HepG2 (cell line): ENCODE measurements at regions not wholly inside any gene's neighbourhood (a gene's known extent, or its start where the extent isn't known, plus 50 kb on each side); places are given as distances from the start of the nearest gene placed in this dataset.

ENCODE experiments used
- ATAC-seq: fragments of 200-7000 bp; cut with Tn5 transposase; 3 replicates; pipeline ENCODE4 v1.9.1; 2020; ENCODE audit warnings: mild to moderate bottlenecking, moderate library complexity
- BruUV-seq: library from RNA; stranded (reverse); fragments of 400-500 nt; replicated peaks from 2 replicates; lab custom pipeline; 2021; lab: Mats Ljungman, UMichigan
- CTCF ChIA-PET: fragments of 300-600 bp; formaldehyde crosslinking; extraction: SDS; loops from one replicate; lab custom pipeline; 2021; ENCODE audit warnings: low total read pairs, inconsistent platforms, low intra/inter-chr PET ratio; lab: Yijun Ruan, JAX
- POLR2A ChIA-PET: fragments of 350-600 bp; sonication (Branson Sonifier 250); formaldehyde crosslinking; loops from one replicate; lab custom pipeline; 2020; ENCODE audit warnings: antibody characterized with exemption, inconsistent platforms; lab: Yijun Ruan, JAX
- DNase-seq: peaks from one replicate; pipeline ENCODE4 v3.0.0-alpha.2; 2015; ENCODE audit warnings: low spot score
- FAIRE-seq: peaks from 3 replicates; lab custom pipeline; 2011; peaks lifted over from hg19 to GRCh38; lab: Jason Lieb, UNC
- H2AFZ ChIP-seq: one replicate; pipeline ENCODE4 v1.6.1; 2011; ENCODE audit warnings: low read length, inconsistent platforms
- H3K27ac ChIP-seq: fragments of 300-600 bp; 3 replicates; pipeline ENCODE4 v1.8.0; 2011; ENCODE audit warnings: mixed run types, mild to moderate bottlenecking, mixed read lengths, low read length, inconsistent platforms; ENCODE audit not compliant: insufficient read depth; ENCODE audit errors: extremely low read length
- H3K27me3 ChIP-seq, 2 experiments: fragments of 200-600 bp in 1 of 2; 2 replicates in 1 of 2; 3 replicates in 1 of 2; pipeline versions ENCODE4 v1.6.0 to v1.8.0; 2011; ENCODE audit warnings: low read length in 2 of 2, mild to moderate bottlenecking in 2 of 2, moderate library complexity in 2 of 2, inconsistent platforms in 1 of 2; ENCODE audit not compliant: insufficient read depth in 2 of 2, control insufficient read depth in 1 of 2
- H3K36me3 ChIP-seq, 2 experiments: fragments of 200-600 bp in 1 of 2; replicated peaks in 1 of 2; 2 replicates in 1 of 2; 3 replicates in 1 of 2; pipeline versions ENCODE4 v1.5.1 to v1.8.0; 2011; ENCODE audit warnings: low read length in 2 of 2, inconsistent platforms in 1 of 2; ENCODE audit not compliant: insufficient read depth in 2 of 2, control insufficient read depth in 1 of 2
- H3K4me1 ChIP-seq: 2 replicates; pipeline ENCODE4 v1.5.1; 2012; ENCODE audit warnings: low read length, inconsistent platforms; ENCODE audit not compliant: insufficient read depth
- H3K4me2 ChIP-seq: 2 replicates; pipeline ENCODE4 v1.6.0; 2011; ENCODE audit warnings: low read depth, low read length, inconsistent platforms
- H3K4me3 ChIP-seq, 3 experiments: fragments of 200-600 bp in 1 of 3; sonication (generic), shearing (Covaris generic) in 1 of 3; replicated peaks in 1 of 3; 2 replicates each; pipeline ENCODE4 v1.5.1; 2011 to 2016; ENCODE audit warnings: low read length in 3 of 3, inconsistent platforms in 2 of 3, low read depth in 2 of 3, mild to moderate bottlenecking in 2 of 3, control low read depth in 1 of 3, mixed read lengths in 1 of 3; ENCODE audit not compliant: insufficient read depth in 1 of 3
- H3K79me2 ChIP-seq: one replicate; pipeline ENCODE4 v1.6.1; 2011; ENCODE audit warnings: low read length, inconsistent platforms; ENCODE audit not compliant: insufficient read depth
- H3K9ac ChIP-seq: 2 replicates; pipeline ENCODE4 v1.6.0; 2011; ENCODE audit warnings: mild to moderate bottlenecking, low read depth, low read length, inconsistent platforms; ENCODE audit not compliant: insufficient read depth
- H3K9me3 ChIP-seq: 2 replicates; pipeline ENCODE4 v1.5.1; 2012; ENCODE audit warnings: mild to moderate bottlenecking, low read length
- H4K20me1 ChIP-seq: 2 replicates; pipeline ENCODE4 v1.6.0; 2011; ENCODE audit warnings: inconsistent platforms, mild to moderate bottlenecking, low read length, moderate library complexity; ENCODE audit not compliant: insufficient read depth
- ATF3 ChIP-seq: sonication (generic); formaldehyde crosslinking; IDR thresholded peaks from 2 replicates; pipeline ENCODE4 v1.4.0; 2020; ENCODE audit warnings: missing genetic modification reagents
- ATM ChIP-seq: fragments of 450-650 bp; IDR thresholded peaks from 2 replicates; pipeline ENCODE4 v1.7.1; 2017; ENCODE audit warnings: mild to moderate bottlenecking, borderline replicate concordance
- CCAR2 ChIP-seq: fragments of 200-400 bp; formaldehyde crosslinking; optimal IDR thresholded peaks from 2 replicates; pipeline ENCODE3; 2018; ENCODE audit warnings: low read depth, mild to moderate bottlenecking, low read length, moderate library complexity
- FOXK2 ChIP-seq: fragments of 450-650 bp; IDR thresholded peaks from 2 replicates; pipeline ENCODE4 v1.6.1; 2016
- HNRNPK ChIP-seq: fragments of 200-400 bp; formaldehyde crosslinking; IDR thresholded peaks from 2 replicates; pipeline ENCODE4 v1.6.1; 2018; ENCODE audit warnings: low read length, low read depth, moderate library complexity, mild to moderate bottlenecking; ENCODE audit not compliant: poor library complexity, severe bottlenecking
- NBN ChIP-seq: fragments of 450-650 bp; conservative IDR thresholded peaks from 2 replicates; pipeline ENCODE4 v1.6.1; 2017
- NPAS2 ChIP-seq: sonication (generic); formaldehyde crosslinking; IDR thresholded peaks from 2 replicates; pipeline ENCODE4 v1.8.0; 2022; ENCODE audit warnings: mild to moderate bottlenecking, missing genetic modification reagents, borderline replicate concordance
- PAF1 ChIP-seq: IDR thresholded peaks from 2 replicates; pipeline ENCODE4 v1.6.1; 2016; ENCODE audit warnings: missing genetic modification reagents, missing compliant biosample characterization
- PLRG1 ChIP-seq: fragments of 450-650 bp; conservative IDR thresholded peaks from 2 replicates; pipeline ENCODE4 v1.6.1; 2016
- PRPF4 ChIP-seq: fragments of 200-400 bp; formaldehyde crosslinking; IDR thresholded peaks from 2 replicates; pipeline ENCODE4 v1.6.1; 2016; ENCODE audit warnings: low read length, low read depth; ENCODE audit not compliant: poor library complexity, severe bottlenecking
- ZBTB1 ChIP-seq: sonication (generic); formaldehyde crosslinking; IDR thresholded peaks from 2 replicates; pipeline ENCODE4 v1.4.0; 2020; ENCODE audit warnings: missing genetic modification reagents, borderline replicate concordance
- ZNF207 ChIP-seq: fragments of 450-650 bp; IDR thresholded peaks from 2 replicates; pipeline ENCODE4 v1.6.1; 2016; ENCODE audit warnings: antibody characterized with exemption, borderline replicate concordance
- ZNF501 ChIP-seq: sonication (generic); formaldehyde crosslinking; IDR thresholded peaks from 2 replicates; pipeline ENCODE4 v1.5.1; 2020; ENCODE audit warnings: mild to moderate bottlenecking, moderate library complexity, missing genetic modification reagents
- ZNF615 ChIP-seq: sonication (generic); formaldehyde crosslinking; IDR thresholded peaks from 2 replicates; pipeline ENCODE4 v1.5.0; 2020; ENCODE audit warnings: mild to moderate bottlenecking, missing genetic modification reagents, borderline replicate concordance
- ZNF660 ChIP-seq: sonication (generic); formaldehyde crosslinking; IDR thresholded peaks from 2 replicates; pipeline ENCODE4 v1.5.1; 2020; ENCODE audit warnings: mild to moderate bottlenecking, low read depth, missing genetic modification reagents, borderline replicate concordance
- ZNF724P ChIP-seq: sonication (generic); formaldehyde crosslinking; IDR thresholded peaks from 2 replicates; pipeline ENCODE4 v1.8.0; 2022; ENCODE audit warnings: missing genetic modification reagents, borderline replicate concordance
- WGBS: methylation state at CpG from one replicate; pipeline ENCODE4 v1.1.6; 2017; ENCODE audit warnings: low lambda C conversion rate; 5-methylcytosine and 5-hydroxymethylcytosine counted together
- in situ Hi-C: cut with HindIII; loops from 2 replicates; pipeline ENCODE4 v1.10.0; 2017; ENCODE audit warnings: low pct_unique_long_range_greater_than_20kb; ENCODE audit not compliant: extremely low pct_ligation_motif_present
- intact Hi-C: fragments of 100-400 bp; cut with micrococcal nuclease; formaldehyde crosslinking; loops from one replicate; pipeline ENCODE4 v1.10.0; 2022; ENCODE audit not compliant: unreplicated experiment
- TF ChIP-seq, protein P1 (sequence below): IDR thresholded peaks from 2 replicates; pipeline ENCODE4 v1.6.1; 2016; ENCODE audit warnings: missing biosample characterization, missing genetic modification reagents, low read depth
- TF ChIP-seq, protein P2 (sequence below): sonication (generic); formaldehyde crosslinking; IDR thresholded peaks from 2 replicates; pipeline ENCODE4 v1.5.0; 2020; ENCODE audit warnings: mild to moderate bottlenecking, low read depth, missing genetic modification reagents, borderline replicate concordance

GRCh38 chr16:55018881-55019280, 88.2 kb downstream of the IRX5 start:
- H3K27me3 ChIP-seq = peaks cover 0 to 6% of the 10 kb centered on the region in 2 experiments; a peak in 2 of 5 replicates

DNA sequence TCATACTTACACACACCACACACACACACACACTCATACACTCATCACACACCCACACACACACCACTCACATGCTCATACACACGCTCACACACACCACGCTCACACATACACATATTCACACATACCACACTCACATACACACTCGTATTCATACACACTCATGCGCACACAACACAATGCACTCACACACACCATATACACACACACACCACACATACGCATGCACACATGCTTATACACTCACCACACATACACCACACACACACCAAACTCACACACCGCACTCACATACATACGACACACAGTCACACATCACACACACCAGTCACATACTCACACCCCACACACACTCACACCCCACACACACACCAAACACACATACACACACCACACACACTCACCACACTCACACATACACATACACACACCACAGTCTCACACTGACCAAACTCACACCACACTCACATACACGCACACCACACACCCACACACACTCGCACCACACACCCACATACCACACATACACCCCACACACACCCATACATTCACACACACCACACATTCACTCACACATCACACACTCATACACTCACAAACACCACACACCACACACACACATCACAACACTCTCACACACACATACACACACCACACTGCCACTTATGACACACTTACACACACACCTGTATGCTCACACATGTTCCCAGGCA, 88.9 kb downstream of the IRX5 start:
- intact Hi-C loops = loop anchor here (5.0 kb wide), 1 partner anchor 1247 kb away; no protein-coding TSS in a partner anchor
- H3K9me3 ChIP-seq = no peaks in the 10 kb centered on the region
- peak; percentile 63 for FAIRE-seq
- no peak for TF ChIP-seq ZNF615
- 0 out of 2 replicates have a peak, but pooled peaks have one; percentile 28 for TF ChIP-seq ZNF207
- 0 out of 2 replicates have a peak, but pooled peaks have one; percentile 51 for TF ChIP-seq PLRG1
- no peak for TF ChIP-seq ZNF501
- TF ChIP-seq HNRNPK = no peak
- no peak for TF ChIP-seq NPAS2 (CRISPR knock-in tag)
- TF ChIP-seq FOXK2 = peak; percentile 26; the same call in 1 of the 2 replicates
- TF ChIP-seq PAF1 (CRISPR knock-in tag) = no peak
- TF ChIP-seq, protein P1, sequence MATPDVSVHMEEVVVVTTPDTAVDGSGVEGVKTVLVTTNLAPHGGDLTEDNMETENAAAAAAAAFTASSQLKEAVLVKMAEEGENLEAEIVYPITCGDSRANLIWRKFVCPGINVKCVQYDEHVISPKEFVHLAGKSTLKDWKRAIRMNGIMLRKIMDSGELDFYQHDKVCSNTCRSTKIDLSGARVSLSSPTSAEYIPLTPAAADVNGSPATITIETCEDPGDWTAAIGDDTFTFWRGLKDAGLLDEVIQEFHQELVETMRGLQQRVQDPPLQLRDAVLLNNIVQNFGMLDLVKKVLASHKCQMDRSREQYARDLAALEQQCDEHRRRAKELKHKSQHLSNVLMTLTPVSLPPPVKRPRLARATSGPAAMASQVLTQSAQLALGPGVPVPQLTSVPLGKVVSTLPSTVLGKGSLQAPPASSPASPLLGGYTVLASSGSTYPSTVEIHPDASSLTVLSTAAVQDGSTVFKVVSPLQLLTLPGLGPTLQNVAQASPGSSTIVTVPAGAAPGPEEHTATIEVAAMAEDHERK (CRISPR knock-in tag) = no peak
- TF ChIP-seq ZNF724P (CRISPR knock-in tag) = no peak
- TF ChIP-seq ATF3 (CRISPR knock-in tag) = no peak
- TF ChIP-seq, protein P2, sequence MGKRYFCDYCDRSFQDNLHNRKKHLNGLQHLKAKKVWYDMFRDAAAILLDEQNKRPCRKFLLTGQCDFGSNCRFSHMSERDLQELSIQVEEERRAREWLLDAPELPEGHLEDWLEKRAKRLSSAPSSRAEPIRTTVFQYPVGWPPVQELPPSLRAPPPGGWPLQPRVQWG (CRISPR knock-in tag) = no peak
- TF ChIP-seq NBN = 0 out of 2 replicates have a peak, but pooled peaks have one; percentile 67
- no peak for TF ChIP-seq ZBTB1
- TF ChIP-seq ATM = peak; percentile 7; the same call in 1 of the 2 replicates

More at GRCh38 chr16:55018881-55019280, 88.2 kb downstream of the IRX5 start:
- Histone ChIP-seq H2AFZ (no peak overlapping the region), H3K36me3 (no peaks in the 10 kb centered on the region), H3K9ac (no peak overlapping the region), H4K20me1 (no peaks in the 10 kb centered on the region), H3K9me3 (no peaks in the 10 kb centered on the region), H3K4me2 (no peak overlapping the region), H3K4me1 (no peaks in the 10 kb centered on the region), H3K4me3 (no peak overlapping the region), H3K79me2 (no peaks in the 10 kb centered on the region), H3K27ac (no peak overlapping the region)
- no peak for FAIRE-seq
- BruUV-seq = no TSS peak
- in situ Hi-C loops = no loop called here
- ChIA-PET POLR2A (no interaction called here), CTCF (no interaction called here)
- intact Hi-C loops = no loop called here
- 58% methylated on average over 21 of the region's 24 CpGs for WGBS
- no peak for ATAC-seq
- DNase-seq = no peak
- TF ChIP-seq PRPF4 (no peak), CCAR2 (no peak), ZNF660 (CRISPR knock-in tag) (no peak)

More for the DNA sequence above, 88.9 kb downstream of the IRX5 start:
- no peak overlapping the region for H3K4me2 ChIP-seq
- no peaks in the 10 kb centered on the region for H3K4me1 ChIP-seq
- no peaks in the 10 kb centered on the region for H3K79me2 ChIP-seq
- in situ Hi-C loops = loop anchor here (10.0 kb wide), 1 partner anchor 1075 kb away; no protein-coding TSS in a partner anchor
- WGBS = 74% methylated on average over 9 of the region's 9 CpGs
- ChIA-PET CTCF (no interaction called here), POLR2A (no interaction called here)
- H3K27ac ChIP-seq = no peak overlapping the region
- ATAC-seq (no peak), DNase-seq (no peak)
- H3K4me3 ChIP-seq = no peak overlapping the region
- no peaks in the 10 kb centered on the region for H3K36me3 ChIP-seq
- no peaks in the 10 kb centered on the region for H4K20me1 ChIP-seq
- H3K27me3 ChIP-seq = peaks cover 0 to 6% of the 10 kb centered on the region in 2 experiments; a peak in 2 of 5 replicates
- H2AFZ ChIP-seq = no peak overlapping the region
- H3K9ac ChIP-seq = no peak overlapping the region
- no TSS peak for BruUV-seq
